HG02981 (cell line): ENCODE measurements at regions not wholly inside any gene's neighbourhood (a gene's known extent, or its start where the extent isn't known, plus 50 kb on each side); places are given as distances from the start of the nearest gene placed in this dataset.
"Not testable (repeated sequence)": the region's sequence is repeated elsewhere in the genome, so short reads cannot be mapped to it uniquely, and the experiment has no call there.

ENCODE experiments used
- ATAC-seq: cut with Tn5 transposase; IDR thresholded peaks from one replicate; pipeline ENCODE4 v1.9.1; 2021; ENCODE audit warnings: mild to moderate bottlenecking, moderate library complexity; ENCODE audit not compliant: unreplicated experiment

DNA sequence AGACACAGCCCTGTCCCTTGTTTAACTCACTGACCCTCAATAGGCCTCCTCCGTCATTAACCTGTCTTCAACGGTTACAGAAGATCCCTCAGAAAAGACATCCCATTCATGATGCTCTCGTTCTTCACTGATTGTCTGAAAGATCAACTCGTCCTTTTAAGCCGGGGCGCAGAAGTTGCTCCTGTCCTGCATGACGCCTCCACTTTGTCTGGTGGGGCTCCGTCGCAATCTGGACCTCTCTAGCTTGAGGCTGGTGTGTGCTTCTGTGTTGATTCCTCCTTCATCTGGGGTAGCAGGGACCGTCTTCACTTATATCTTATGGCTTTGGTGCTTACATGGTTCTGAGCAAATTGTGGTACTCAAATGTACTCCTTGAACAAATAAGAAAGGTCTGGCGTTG is 766.0 kb upstream of the PCDH9 start:
- no peak for ATAC-seq

DNA sequence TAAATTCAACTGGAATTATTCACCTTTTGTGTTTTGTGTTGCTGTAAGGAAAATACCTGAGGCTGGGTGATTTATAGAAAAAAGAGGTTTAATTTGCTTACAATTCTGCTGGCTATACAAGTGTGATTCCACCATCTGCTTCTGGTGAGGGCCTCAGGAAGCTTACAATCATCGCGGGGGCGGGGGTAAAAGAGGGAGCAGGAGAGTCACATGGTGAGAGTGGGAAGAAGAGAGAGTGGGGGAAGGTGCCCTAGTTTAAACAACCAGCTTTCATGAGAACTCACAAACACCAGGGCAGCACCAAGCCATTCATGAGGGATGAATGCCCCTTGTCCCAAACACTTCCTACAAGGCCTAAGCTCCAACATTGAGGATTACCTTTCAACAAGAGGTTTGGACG is 760.7 kb upstream of the PCDH9 start:
- ATAC-seq = no peak

DNA sequence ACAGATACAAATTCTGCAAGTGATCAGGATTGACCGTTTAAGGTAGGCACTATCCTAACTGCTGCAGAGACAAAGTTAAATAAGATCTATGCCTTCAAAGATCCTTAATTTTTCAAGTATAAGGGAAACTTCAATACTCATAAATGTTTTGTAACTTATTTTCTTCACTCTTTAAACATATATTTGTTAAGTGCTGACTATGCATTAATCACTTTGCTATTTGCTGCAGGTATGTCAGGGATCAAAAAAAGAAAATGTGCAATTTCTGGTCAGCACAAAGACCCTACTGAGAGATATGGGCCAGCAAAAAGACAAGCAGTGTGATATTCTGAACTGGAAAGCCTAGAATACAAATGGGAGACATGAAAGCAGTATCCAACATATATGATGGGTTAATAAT is 756.1 kb upstream of the PCDH9 start:
- ATAC-seq = no peak

DNA sequence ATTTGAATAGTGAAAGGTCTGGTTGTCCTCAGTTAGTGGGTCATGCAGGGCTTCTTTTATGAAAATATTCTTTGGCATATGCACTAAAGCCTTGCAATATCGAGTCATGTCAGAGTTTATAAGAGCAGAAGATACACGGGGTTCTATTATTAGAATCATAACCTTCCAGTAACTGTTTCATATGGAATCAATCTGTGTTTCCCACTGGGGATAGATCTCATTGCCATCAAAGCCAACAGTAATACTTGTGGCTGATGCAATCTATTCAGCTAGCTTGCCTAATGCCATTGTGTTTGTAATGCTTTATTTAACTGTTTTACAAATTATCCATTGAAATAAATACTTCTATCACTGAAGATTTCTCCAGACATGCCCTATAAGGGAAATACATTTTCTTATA is 746.9 kb upstream of the PCDH9 start:
- ATAC-seq = no peak

DNA sequence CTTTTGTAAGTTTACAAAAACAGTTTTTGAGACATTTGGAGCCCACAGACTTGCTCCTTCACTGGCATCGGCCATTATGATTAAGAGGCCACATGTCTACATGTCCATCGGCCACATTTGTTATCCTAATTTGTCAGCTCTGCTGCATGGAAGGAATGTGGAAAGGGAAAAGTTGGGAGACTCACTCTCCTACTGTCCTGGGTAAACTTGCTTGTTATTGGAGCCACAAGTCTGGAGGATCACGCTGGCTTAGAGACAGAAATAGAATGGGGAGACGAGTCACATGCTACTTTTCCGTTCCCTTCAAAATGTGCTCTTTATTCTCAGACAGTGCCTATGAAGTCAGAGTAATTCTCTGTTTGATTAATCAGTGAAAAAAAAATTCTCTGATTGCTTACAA is 741.2 kb upstream of the PCDH9 start:
- no peak for ATAC-seq

DNA sequence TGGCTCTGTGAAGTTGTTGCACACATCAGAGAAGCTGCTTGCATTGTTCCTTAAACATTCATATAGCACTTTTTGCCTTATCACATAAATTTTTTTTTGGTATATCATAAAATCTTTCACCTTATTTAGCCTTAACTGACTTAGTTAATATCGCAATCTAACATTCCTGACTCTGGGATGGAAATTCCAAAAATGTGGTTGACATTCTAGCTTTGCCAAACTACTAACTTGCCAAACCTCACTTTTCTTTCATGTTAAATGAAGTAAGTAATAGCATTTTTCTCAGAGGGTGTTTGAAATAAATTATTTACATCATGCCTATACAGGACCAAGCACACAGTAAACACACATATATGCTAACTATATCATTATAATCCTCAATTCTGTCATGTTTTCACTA is 736.9 kb upstream of the PCDH9 start:
- ATAC-seq = no peak

DNA sequence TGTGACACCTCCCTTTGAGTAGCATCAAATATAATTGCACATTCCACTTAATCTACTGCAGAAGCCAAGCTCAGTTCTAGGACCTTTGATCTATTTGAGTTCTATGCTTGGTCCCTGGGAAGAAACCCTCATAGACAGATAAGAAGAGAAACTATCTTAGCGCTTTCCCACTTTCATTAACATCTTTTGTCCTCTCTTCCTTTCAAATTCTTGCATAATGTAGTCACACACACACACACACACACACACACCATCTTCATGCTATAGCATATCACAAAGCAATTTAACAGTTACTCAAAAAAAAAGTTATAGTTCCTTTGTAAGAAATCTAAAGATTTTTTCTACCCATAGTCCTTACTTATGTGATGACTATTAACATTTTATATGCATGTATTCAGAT is 735.9 kb upstream of the PCDH9 start:
- no peak for ATAC-seq

DNA sequence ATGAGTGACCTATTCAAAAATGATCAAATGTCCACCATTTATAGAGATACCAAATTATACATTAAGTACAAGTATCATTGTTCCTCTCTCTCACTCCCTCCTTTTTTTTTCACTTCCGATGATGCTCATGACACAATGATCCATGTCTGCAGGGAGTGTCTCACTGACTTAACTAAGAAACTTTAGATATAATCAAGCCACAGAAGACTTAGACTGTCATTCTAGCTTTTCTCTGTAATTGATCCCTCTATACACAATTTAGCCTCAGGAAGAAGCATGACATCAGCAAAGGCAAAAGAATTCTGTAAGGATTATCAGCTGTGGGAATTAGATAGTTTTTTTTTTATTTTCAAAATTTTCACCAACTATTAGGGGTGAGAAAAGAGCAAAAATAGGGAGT is 734.9 kb upstream of the PCDH9 start:
- no peak for ATAC-seq

DNA sequence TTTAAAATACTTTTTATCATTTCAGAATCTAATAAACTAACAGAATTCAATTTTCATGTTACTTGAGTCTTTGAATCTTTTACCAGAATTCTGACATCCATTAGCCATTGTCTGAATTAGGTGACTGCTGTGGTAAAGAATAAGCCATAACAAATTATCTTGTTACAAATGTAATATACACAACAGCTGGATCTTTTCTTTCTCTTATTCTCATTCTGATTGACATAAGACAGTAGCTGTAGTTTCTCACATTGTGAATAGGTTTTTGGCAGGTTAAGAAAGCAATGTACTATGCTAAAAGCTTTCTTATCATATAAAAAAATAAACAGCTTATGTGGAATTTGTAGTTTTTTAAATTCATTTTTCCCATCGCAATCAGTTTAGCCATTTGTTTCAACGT is 734.0 kb upstream of the PCDH9 start:
- no peak for ATAC-seq

DNA sequence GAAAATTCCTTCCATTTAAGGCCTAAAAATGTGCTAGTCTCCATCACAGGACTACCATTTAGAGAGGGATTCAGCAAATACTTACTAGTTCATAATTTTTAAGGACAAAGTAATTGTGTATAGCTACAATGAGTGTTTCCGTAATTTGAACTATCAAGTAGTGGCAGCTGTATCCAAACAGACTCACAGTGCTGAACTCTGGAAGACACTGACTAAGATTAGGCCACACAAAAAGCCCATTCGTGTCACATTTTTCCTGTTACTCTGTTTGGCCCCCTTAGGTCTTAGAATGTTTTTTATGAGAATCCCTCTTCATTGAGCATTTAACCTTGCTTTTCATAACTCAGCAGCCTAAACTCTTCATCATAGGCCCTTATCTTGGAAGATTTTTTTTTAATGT is 731.2 kb upstream of the PCDH9 start:
- no peak for ATAC-seq

DNA sequence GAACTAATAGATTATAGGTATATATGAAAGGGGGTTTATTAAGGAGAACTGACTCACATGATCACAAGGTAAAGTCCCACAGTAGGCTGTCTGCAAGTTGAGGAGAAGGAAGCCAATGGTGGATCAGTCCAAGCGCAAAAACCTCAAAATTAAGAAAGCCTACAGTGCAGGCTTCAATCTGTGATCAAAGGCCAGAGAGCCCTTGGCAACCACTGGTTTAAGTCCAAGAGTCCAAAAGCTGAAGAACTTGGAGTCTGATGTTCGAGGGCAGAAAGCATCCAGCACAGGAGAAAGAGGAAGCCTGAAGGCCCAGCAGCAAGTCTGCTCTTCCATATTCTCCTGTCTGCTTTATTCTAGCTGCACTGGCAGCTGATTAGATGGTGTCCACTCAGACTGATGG is 721.3 kb upstream of the PCDH9 start:
- no peak for ATAC-seq

DNA sequence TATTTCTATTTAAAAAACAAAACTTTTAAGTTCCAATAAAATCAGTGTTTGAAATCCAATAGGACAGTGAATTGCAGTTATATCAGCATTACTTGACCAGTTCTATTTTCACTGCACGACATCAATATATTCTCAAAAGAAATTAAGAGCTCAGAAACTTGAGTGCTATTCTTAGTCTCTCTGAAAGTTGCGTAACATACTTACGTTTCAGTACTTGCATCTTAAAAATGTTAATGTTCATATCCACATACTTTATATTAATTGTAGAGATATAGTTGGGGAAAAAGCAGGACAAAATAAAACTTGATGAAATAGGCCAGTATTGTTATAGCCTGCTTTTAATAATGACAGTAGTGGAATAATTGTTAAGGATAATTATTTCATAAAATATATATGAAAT is 720.5 kb upstream of the PCDH9 start:
- ATAC-seq = no peak

DNA sequence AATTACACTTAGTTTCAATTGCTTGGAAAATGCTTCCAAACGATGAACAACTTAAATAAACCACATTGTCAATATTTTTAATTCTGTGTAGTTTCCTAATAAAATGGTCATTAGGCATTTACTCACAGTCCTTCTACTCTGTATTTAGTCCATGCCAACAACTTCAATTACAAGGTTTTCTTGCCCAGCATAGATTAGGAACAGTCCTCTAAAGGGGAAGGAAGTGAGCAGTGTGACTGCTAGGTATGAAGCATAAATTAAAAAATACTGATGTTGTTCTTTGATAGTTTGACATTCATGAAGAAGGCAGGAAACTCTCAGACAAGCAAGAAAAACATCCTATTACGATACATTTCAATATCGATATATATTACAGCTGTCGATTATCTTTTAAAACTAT is 716.0 kb upstream of the PCDH9 start:
- ATAC-seq = no peak

DNA sequence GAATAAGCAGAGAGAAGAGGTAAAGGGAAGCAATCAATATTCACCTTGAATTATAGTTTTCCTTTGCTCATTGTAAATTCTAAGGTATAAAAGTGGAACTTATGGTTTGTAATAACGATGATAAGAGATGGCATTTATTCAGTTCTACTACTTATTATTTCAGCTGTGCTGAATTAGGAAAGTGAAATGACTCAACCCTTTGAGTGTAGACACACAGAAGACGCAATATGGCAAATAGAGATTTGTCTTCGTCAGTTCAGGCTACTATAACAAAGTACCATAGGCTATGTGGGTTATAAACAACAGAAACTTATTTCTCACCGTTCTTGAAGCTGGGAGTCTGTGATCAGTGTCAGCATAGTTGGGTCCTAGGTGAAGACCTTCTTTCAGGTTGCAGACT is 713.0 kb upstream of the PCDH9 start:
- ATAC-seq = no peak

DNA sequence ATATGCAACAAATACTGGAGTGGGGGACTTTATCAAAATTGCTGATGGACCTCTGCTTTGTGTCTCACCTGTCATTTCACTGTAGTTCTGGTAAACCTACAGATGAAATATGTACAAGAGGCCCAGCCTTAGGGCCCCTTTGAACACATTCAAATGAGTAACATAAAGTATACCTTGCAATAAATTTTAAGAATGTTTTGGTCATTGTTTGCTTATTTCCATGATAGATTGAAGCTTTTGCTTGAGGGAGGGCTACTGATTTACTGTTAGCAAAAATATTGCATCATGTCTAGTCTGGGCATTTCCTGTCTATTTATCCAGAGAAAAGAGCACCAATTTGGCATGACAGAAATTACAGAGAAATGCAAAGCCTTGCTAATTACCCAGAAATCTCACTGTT is 705.5 kb upstream of the PCDH9 start:
- ATAC-seq = no peak

DNA sequence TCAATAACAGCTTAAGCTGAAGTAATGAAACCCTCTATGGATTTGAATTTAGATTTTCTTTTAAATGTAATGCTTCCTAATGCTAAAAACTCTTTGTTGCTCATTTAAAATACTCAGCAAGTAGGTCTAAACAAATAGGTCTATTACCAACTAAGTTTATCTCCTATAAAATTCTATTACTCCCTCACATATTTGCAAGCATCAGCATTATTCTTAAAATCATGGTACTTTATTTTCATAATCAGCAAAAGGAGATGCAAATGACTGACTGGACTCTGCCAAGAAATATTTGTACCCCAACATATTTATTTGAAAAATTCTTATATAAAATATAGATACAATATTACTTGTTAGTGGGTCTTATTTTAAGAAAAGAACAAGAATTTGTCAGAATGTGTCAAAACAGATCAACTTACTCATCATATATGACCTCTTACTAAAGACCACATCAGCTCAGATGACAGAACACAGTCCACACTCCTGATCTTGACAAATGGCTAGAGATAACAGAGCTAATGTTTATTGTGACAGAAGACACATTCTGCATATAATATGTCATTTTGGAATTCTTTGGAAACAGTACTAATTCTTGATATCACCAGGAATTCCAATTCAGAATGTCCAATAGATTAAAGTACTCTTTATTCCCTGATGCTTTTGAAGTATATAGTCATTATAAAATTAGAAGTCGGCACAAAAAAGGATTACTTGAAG is 704.6 kb upstream of the PCDH9 start:
- ATAC-seq = no peak

DNA sequence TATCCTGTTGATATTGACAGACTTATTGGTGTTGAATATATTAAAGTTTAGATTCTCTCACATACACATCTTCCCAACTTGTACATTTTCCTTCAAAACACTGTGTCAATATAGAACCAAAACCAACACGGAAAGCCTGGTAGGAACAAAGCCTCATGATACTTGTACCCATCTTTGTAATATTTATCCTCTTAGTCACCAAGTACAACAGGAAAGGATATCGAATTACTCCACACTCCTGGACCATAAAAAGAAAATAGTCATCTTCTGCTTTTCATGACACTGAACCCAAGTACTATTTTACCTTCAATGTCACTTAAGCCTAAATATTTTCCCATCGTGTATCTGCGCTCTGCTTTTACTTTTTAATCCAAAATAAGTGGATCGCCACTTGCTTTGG is 702.9 kb upstream of the PCDH9 start:
- no peak for ATAC-seq

DNA sequence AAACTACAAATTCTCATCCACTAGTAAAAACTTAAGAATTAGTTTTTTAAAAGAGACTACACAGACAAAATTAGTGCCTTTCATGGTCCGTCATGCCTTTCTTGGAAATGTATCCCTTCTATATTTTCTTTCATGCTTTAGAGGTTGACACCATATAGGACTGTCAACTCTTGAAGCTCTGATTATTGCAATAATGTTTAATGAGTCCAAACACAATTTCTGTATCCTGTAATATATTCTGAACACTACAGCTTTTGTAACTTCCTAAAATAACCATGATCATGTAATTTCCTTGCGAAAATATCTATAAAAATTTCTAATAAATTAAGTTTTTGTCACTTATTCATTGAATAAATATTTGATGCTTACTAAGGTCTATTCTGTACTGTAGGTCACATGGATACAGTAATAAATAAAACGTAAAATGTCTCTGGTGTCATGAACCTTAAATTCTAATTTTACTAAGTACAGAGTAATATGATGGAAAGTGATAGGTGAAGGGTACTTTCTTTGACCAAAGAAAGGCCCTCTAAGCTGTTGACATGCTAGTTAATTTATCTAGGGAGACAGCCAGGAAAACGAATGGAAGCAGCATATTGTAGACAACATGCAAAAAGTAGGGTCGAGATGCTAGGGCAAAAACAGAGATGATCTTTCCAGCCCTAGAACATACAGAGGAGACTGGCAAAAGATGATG is 687.3 kb upstream of the PCDH9 start:
- no peak for ATAC-seq

DNA sequence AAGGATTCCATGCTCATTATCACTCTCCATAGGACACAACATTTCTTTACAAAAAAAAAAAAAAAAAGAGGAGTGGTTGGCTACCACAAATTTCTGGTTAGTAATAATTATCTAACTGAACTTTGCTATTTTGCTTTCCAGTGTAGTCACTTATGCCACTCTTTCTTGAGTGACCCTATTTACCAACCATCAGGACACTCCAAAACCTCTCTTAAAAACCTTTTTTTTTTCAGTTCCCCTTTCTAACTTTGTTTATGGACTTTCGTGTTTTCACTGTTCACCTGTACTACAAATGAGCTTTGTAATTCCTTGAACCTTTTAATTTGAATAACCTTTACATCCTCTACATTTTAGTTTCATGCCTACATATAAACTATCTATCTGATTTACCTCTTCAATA is 686.5 kb upstream of the PCDH9 start:
- no peak for ATAC-seq

DNA sequence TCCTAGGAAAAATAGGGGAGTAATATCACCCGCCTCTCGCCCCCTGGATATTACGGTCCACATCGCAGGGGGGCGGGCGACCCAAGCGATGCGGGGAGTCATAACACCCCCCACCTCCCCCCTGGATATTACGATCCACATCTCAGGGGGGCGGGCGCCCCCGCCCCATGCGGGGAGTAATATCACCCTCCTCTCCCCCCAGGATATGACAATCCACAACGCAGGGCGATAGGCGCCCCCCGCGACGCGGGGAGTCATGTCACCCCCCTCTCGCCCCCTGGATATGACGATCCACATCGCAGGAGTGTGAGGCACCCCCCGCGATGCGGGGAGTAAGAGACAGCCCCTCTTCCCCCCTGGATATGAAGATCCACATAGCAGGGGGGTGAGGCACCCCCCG is 684.4 kb upstream of the PCDH9 start:
- ATAC-seq = no peak

DNA sequence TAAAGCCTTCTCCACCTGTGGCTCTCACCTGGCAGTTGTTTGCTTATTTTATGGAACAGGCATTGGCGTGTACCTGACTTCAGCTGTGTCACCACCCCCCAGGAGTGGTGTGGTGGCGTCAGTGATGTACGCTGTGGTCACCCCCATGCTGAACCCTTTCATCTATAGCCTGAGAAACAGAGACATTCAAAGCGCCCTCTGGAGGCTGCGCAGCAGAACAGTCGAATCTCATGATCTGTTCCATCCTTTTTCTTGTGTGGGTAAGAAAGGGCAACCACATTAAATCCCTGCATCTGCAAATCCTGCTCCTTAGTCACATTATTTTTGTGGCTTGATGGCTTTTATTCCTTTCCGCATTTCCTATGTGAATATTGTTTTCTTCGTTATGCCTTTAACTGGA is 672.8 kb upstream of the PCDH9 start:
- not testable (repeated sequence) for ATAC-seq

DNA sequence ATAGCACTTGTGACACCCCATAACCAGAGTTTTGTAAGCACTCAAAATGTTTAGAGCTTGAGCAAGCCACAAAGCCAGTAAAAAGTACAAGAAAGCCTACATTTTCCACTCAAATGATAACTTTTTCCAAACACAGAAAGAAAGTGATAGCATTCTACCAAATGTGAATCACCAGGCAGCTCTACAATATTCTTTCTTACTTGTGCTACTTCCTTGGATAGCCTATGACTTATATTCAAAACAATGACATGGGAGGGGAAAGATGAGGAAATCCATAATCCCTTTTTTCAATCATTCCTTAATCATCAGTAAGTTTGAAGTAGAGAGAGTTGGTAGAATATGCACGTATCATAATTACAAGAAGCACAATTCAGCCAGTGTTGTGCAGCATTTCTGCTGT is 650.8 kb upstream of the PCDH9 start:
- ATAC-seq = no peak

DNA sequence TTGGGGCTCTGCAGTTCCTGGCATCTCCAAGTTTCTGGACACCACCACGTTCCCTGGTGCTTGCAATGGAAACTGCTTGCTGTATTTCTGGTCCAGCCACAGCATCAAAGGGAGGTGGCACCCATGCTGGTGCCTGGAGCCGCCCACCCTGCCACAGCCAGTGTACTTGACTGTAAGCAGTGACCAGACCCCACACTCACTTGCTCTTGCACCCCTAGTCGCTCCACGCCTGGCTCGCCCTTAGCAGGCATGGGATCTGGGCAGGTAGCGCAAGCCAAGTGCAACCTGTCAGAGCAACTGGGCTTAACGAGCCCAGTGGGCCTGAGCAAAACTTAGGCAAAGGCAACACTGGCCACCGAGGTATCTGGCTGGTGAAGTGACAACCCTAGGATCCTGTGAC is 648.2 kb upstream of the PCDH9 start:
- ATAC-seq = no peak
